GM19372 (cell line): ENCODE measurements at regions not wholly inside any gene's neighbourhood (a gene's known extent, or its start where the extent isn't known, plus 50 kb on each side); places are given as distances from the start of the nearest gene placed in this dataset.
"Not testable (repeated sequence)": the region's sequence is repeated elsewhere in the genome, so short reads cannot be mapped to it uniquely, and the experiment has no call there.

ENCODE experiments used
- ATAC-seq: cut with Tn5 transposase; IDR thresholded peaks from one replicate; pipeline ENCODE4 v1.9.1; 2021; ENCODE audit warnings: mild to moderate bottlenecking, low read depth, moderate library complexity; ENCODE audit not compliant: unreplicated experiment

DNA sequence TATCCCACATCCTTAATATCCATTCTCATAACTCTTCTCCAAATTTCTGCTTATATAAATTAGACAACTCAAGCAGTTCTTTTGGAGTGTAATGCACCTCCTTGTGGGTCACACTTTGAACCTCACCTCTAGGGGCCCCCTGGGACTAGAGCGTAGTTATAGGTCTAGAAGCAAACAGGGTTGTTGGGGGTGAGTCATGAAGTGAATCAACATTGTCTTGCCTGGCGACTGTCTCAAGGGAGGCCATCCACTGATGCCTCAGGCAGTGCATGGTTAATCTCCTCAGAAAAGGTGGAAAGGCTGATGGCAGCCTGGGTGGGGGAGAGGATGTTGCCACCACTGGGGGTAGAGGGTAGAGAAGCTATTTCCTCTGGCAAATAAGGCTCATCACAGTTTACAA, 129.1 kb downstream of the TNFRSF21 start:
- no peak for ATAC-seq

GRCh38 chr6:47179286-47179685, 130.4 kb downstream of the TNFRSF21 start:
- no peak for ATAC-seq

DNA sequence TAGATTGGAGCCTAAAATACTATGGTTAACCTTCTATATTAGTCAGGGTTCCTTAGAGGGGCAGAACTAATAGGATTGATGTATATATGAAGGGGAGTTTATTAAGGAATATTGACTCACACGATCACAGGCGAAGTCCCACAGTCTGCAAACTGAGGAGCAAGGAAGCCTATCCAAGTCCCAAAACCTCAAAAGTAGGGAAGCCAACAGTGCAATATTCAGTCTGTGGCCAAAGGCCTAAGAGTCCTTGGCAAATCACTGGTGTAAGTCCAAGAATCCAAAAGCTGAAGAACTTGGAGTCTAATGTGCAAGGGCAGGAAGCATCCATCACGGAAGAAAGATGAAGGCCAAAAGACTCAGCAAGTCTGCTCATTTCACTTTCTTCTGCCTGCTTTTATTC, 133.5 kb upstream of the ADGRF1 start:
- ATAC-seq, result no peak

DNA sequence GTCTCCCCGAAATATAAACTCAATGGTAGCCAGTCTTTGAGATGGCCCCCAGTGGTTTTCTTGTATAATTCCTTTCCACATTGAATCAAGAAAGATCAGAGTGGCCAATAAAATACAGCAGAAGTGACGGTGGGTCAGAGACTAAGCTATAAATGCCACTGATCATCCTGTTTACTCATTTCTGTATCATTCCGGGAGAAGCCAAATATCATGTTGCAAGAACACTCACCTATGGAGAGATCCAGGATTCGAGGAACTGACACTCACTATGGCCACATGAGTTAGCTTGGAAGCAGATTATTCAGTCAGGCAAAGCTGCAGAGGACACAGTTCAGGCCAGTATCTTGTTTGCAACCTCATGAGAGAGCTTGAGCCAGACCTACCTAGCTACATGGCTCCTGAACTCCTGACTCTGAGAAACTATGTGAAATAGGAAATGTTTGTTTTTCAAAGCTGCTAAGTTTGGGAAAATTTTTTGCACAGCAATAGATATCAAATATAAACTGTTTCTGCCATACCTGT, 132.4 kb upstream of the ADGRF1 start:
- no peak for ATAC-seq

DNA sequence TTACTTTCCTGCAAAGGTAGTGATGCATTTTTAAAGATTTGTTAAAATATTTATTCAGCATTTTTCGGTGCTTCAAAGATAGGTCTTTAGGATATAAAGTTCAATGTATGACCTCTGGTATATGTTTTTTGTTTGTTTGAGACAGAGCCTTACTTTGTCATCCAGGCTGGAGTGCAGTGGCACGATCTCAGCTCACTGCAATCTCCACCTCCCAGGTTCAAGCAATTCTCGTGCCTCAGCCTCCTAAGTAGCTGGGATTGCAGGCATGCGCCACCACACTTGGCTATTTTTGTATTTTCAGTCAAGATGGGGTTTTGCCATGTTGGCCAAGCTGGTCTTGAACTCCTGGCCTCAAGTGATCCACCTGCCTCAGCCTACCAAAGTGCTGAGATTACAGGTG, 131.9 kb upstream of the ADGRF1 start:
- ATAC-seq, result not testable (repeated sequence)

DNA sequence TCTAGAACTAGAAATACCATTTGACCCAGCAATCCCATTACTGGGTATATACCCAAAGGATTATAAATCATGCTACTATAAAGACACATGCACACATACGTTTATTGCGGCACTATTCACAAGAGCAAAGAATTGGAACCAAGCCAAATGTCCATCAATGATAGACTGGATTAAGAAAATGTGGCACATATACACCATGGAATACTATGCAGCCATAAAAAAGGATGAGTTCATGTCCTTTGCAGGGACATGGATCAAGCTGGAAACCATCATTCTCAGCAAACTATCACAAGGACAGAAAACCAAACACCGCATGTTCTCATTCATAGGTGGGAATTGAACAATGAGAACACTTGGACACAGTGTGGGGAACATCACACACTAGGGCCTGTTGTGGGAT, 131.0 kb upstream of the ADGRF1 start:
- not testable (repeated sequence) for ATAC-seq

DNA sequence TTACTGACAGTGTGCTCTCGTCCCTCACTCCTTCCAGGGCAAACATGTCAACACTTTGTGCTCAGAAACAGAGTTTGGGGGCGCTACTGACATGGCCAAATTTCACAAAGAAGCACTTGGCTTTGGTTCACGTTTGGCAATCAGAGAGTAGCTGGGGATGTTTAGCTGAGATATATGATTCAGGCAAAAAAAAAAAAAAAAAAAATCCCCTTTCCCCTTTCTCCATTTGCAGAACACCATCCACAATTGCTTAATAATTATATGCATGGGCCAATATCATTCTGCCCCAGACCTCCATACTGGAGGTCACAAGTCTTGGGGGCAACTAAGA, 128.4 kb upstream of the ADGRF1 start:
- no peak for ATAC-seq

- ATAC-seq, result no peak
Measured at GRCh38 chr6:47169785-47170616, 127.9 kb upstream of the ADGRF1 start.

GRCh38 chr6:47168180-47168579, 126.0 kb upstream of the ADGRF1 start:
- no peak for ATAC-seq

- no peak for ATAC-seq
Measured at GRCh38 chr6:47165918-47166317, 123.8 kb upstream of the ADGRF1 start.

DNA sequence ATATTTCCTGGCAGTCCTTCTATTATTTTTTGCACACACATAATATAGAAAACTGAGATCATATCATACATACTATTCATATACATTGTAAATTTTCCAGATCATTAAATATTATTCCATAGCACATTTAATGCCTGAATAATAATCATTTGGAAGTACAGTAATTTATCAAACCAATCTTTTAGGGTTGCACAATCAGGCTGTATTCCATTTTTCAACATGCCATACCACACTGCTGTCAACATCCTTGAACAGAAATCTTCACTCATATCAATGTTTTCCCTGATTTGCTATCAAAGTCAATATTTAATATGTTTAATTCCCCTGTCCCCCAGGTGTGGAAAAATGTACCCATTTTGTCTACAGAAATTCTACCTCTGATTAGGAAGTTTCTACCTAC, 122.7 kb upstream of the ADGRF1 start:
- no peak for ATAC-seq

- ATAC-seq, result no peak
Measured at GRCh38 chr6:47163536-47163935, 121.4 kb upstream of the ADGRF1 start.

- no peak for ATAC-seq
Measured at GRCh38 chr6:47162793-47163192, 120.7 kb upstream of the ADGRF1 start.

DNA sequence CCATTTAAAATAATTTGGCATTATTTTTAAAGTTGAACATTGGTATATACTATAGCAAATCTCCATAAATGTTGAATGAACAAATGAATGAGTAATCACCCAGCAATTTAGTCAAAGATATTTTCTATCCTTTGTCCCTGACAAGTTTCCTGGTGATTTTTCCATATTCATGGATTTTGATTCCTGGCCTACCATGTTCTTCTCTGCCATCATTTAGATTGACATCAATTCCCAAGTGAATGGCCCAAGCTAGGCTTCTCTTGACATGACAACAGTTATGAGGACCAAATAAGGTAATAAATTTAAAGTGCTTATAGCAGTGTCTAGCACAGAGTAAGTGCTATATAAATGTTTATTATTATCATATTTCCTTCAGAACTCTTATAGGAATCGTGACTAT, 120.1 kb upstream of the ADGRF1 start:
- ATAC-seq, result no peak

DNA sequence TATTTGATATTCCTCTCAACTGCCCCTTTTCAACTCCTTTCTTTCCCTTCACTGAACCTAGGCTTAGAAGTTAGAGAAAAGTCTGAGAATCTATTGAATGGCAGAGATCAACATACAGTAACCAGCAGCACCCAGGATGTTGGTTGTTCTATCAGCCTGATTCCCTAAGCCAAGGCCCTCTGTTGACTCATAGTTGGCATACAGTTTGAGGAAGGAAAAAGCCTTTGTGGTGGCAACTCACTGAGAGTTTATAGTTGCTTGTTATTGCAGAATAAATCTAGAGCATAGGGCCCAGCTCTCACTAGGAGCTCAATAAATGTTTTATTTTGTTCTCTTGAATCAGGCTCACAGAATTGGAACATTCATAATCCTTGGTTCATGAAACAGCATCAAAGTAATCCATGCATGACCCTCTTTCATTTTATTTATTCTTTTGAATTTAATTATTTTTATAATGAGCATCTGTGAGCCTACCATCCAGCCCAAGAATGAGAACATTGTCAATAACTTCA, 119.1 kb upstream of the ADGRF1 start:
- ATAC-seq, result no peak

DNA sequence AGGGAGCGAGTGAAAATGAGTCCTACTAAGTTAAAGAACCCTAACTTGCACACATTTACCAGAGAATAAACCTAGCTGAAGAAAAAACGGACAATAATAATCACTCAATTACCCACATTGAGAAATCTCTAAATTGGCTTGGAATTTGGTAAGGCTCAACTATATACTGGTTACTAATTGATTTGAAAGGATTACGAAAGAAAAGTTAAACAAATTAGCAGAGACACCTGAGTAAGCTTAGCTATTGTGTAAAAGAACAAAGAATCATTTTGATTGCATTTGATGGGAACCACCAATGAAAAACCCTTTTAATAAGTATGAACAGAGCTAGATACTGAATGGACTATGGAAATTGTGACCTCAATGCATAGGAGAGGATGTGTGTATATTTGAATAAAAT, 118.6 kb upstream of the ADGRF1 start:
- ATAC-seq, result no peak

DNA sequence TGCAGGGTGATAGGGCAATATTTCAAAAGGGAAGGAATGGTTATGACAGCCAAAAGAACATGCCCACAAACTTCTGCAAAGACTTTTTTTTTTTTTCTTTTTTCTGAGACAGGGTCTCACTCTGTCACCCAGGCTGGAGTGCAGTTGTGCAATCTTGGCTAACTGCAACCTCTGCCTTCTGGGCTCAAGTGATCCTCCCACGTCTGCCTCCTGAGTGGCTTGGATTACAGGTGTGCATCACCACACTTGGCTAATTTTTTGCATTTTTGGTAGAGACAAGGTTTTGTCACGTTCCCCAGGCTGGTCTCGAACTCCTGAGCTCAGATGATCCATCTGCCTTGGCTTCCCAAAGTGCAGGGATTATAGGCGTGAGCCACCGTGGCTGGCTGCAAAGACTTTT, 117.6 kb upstream of the ADGRF1 start:
- no peak for ATAC-seq

- ATAC-seq, result no peak
Measured at GRCh38 chr6:47157653-47158219, 115.6 kb upstream of the ADGRF1 start.

- ATAC-seq, result no peak
Measured at GRCh38 chr6:47157063-47157462, 114.9 kb upstream of the ADGRF1 start.

- no peak for ATAC-seq
Measured at GRCh38 chr6:47156196-47156595, 114.1 kb upstream of the ADGRF1 start.

DNA sequence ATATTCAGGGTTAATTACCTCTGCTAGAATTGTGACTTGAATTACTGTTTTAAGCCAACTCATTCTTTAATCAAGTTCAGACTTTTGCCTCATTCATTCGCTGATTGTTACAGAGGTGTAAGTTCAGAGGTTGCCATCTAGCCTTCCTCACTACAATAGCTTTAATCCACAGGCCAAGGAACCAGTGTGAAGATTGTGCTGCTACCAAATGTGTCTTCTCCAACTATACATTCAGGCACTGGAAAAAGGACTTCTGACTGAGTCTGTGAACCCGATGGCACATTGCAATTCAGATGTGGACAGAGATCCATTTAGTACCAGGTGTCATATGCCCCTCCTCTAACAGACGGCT, 111.2 kb upstream of the ADGRF1 start:
- no peak for ATAC-seq
